ENCODE measurements at regions not wholly inside any gene's neighbourhood (a gene's known extent, or its start where the extent isn't known, plus 50 kb on each side); places are given as distances from the start of the nearest gene placed in this dataset.
A peak's percentile ranks its signal among the peaks of the same experiment; 100 is the strongest.

GRCh38 chr10:4775808-4776207 is 50.2 kb upstream of the AKR1E2 start:
- H3K27me3 ChIP-seq: no peaks in the 10 kb centered on the region
- H3K9me3 ChIP-seq: no peaks in the 10 kb centered on the region
- TF ChIP-seq CTCF (IDR thresholded peaks at IDR 0.05): no peak
- no peak overlapping the region for H3K27ac ChIP-seq
- no peak for DNase-seq (ENCODE audit: low spot score)
- H3K36me3 ChIP-seq: no peaks in the 10 kb centered on the region
- peaks cover 0 to 16% of the 10 kb centered on the region in 2 donors for H3K4me1 ChIP-seq
- no peak overlapping the region for H3K4me3 ChIP-seq

- H3K27ac ChIP-seq: peak overlapping the region in 1 of 2 donors; percentile 66
Measured at GRCh38 chr10:4772202-4772570, 53.8 kb upstream of the AKR1E2 start.

GRCh38 chr10:4771554-4772201 is 54.3 kb upstream of the AKR1E2 start:
- no peak overlapping the region for H3K4me3 ChIP-seq
- no peaks in the 10 kb centered on the region for H3K9me3 ChIP-seq
- H3K27me3 ChIP-seq: no peaks in the 10 kb centered on the region
- H3K36me3 ChIP-seq: no peaks in the 10 kb centered on the region
- no peak for TF ChIP-seq CTCF (IDR thresholded peaks at IDR 0.05)
- no peak for DNase-seq (ENCODE audit: low spot score)
- H3K4me1 ChIP-seq: peaks cover 0 to 13% of the 10 kb centered on the region in 2 donors
- H3K27ac ChIP-seq: peak overlapping the region; percentile 65 to 66

More at GRCh38 chr10:4772202-4772570, 53.8 kb upstream of the AKR1E2 start:
- Histone ChIP-seq H3K4me1 (peaks cover 0 to 9% of the 10 kb centered on the region in 2 donors), H3K27me3 (no peaks in the 10 kb centered on the region), H3K4me3 (no peak overlapping the region), H3K9me3 (no peaks in the 10 kb centered on the region), H3K36me3 (no peaks in the 10 kb centered on the region)
- no peak for DNase-seq (ENCODE audit: low spot score)
- TF ChIP-seq CTCF (IDR thresholded peaks at IDR 0.05): no peak

GRCh38 chr10:4770801-4771553 is 55.0 kb upstream of the AKR1E2 start:
- TF ChIP-seq CTCF (IDR thresholded peaks at IDR 0.05): peak in 1 of 2 donors; percentile 66
- Histone ChIP-seq H3K27me3 (no peaks in the 10 kb centered on the region), H3K9me3 (no peaks in the 10 kb centered on the region), H3K27ac (peak overlapping the region; percentile 65 to 66), H3K36me3 (no peaks in the 10 kb centered on the region), H3K4me3 (no peak overlapping the region), H3K4me1 (peaks cover 0 to 20% of the 10 kb centered on the region in 2 donors)
- DNase-seq (ENCODE audit: low spot score): no peak

DNA sequence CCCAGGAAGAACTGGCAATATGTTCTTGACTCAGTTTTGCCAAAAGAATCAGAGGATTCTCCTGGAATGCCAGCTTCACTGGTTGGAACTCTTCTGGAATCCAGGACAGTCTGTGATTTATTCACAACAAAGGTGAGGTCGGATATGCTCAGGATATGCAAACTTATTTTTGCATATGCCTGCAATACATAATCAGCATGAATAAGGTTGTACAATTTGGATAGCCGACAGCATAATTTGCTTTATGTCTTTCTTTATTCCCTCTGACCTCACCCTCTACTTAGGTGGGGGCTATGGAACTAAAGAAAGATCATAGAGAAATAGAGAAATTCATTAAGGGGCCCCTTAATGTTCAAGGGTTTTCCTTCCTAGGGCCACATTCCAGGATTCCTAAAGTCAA is 57.6 kb upstream of the AKR1E2 start:
- no peak overlapping the region for H3K27ac ChIP-seq
- TF ChIP-seq CTCF (IDR thresholded peaks at IDR 0.05): no peak
- no peaks in the 10 kb centered on the region for H3K9me3 ChIP-seq
- H3K4me3 ChIP-seq: no peak overlapping the region
- no peak for DNase-seq (ENCODE audit: low spot score)
- H3K36me3 ChIP-seq: no peaks in the 10 kb centered on the region
- H3K27me3 ChIP-seq: no peaks in the 10 kb centered on the region
- peaks cover 0 to 29% of the 10 kb centered on the region in 2 donors for H3K4me1 ChIP-seq

Measured in right atrium auricular region (tissue), 2 donors.